AG08396 (cell line): ENCODE measurements at regions not wholly inside any gene's neighbourhood (a gene's known extent, or its start where the extent isn't known, plus 50 kb on each side); places are given as distances from the start of the nearest gene placed in this dataset.

ENCODE experiments used
- DNase-seq: peaks from one replicate; pipeline ENCODE4 v3.0.0; 2012; ENCODE audit warnings: low spot score, mixed read lengths

- no peak for DNase-seq
These were observed 170.5 kb downstream of the AREG start for GRCh38 chr4:74615411-74615810.

GRCh38 chr4:74618166-74618565 lies 173.2 kb downstream of the AREG start:
- no peak for DNase-seq

- DNase-seq, result no peak
These were observed 173.7 kb downstream of the AREG start for GRCh38 chr4:74618659-74619058.

GRCh38 chr4:74619931-74620702 lies 174.2 kb downstream of the BTC start:
- no peak for DNase-seq

GRCh38 chr4:74621616-74622015 lies 172.7 kb downstream of the BTC start:
- DNase-seq, result no peak

- no peak for DNase-seq
These were observed 171.3 kb downstream of the BTC start for GRCh38 chr4:74623041-74623440.

- DNase-seq, result peak; percentile 61
These were observed 169.8 kb downstream of the BTC start for GRCh38 chr4:74624351-74625151.

- no peak for DNase-seq
These were observed 168.3 kb downstream of the BTC start for GRCh38 chr4:74625981-74626380.

- no peak for DNase-seq
These were observed 167.2 kb downstream of the BTC start for GRCh38 chr4:74627093-74627492.

GRCh38 chr4:74627504-74627903 lies 166.8 kb downstream of the BTC start:
- no peak for DNase-seq

- DNase-seq, result no peak
These were observed 165.3 kb downstream of the BTC start for GRCh38 chr4:74628852-74629620.

GRCh38 chr4:74630551-74630950 lies 163.8 kb downstream of the BTC start:
- DNase-seq, result no peak

GRCh38 chr4:74631338-74631737 lies 163.0 kb downstream of the BTC start:
- DNase-seq, result no peak

GRCh38 chr4:74631988-74632387 lies 162.3 kb downstream of the BTC start:
- no peak for DNase-seq

GRCh38 chr4:74632634-74633033 lies 161.7 kb downstream of the BTC start:
- peak; percentile 14 for DNase-seq

- DNase-seq, result no peak
These were observed 159.2 kb downstream of the BTC start for GRCh38 chr4:74635074-74635473.

GRCh38 chr4:74635490-74636123 lies 158.7 kb downstream of the BTC start:
- DNase-seq, result no peak

- DNase-seq, result no peak
These were observed 156.3 kb downstream of the BTC start for GRCh38 chr4:74638001-74638400.

GRCh38 chr4:74638689-74639088 lies 155.6 kb downstream of the BTC start:
- no peak for DNase-seq

- peak; percentile 34 for DNase-seq
These were observed 154.0 kb downstream of the BTC start for GRCh38 chr4:74640111-74640903.

GRCh38 chr4:74642006-74642405 lies 152.3 kb downstream of the BTC start:
- no peak for DNase-seq
